Neuron (in vitro differentiated cells): ENCODE measurements at regions not wholly inside any gene's neighbourhood (a gene's known extent, or its start where the extent isn't known, plus 50 kb on each side); places are given as distances from the start of the nearest gene placed in this dataset.
"Not testable (repeated sequence)": the region's sequence is repeated elsewhere in the genome, so short reads cannot be mapped to it uniquely, and the experiment has no call there.

Experiments
- H2AFZ ChIP-seq: one replicate; pipeline ENCODE4 v1.6.1; 2013; ENCODE audit warnings: low read depth, mild to moderate bottlenecking, inconsistent platforms, low read length, moderate library complexity
- H3K27me3 ChIP-seq: one replicate; pipeline ENCODE4 v1.6.1; 2013; ENCODE audit warnings: low read length; ENCODE audit not compliant: insufficient read depth
- H3K36me3 ChIP-seq: one replicate; pipeline ENCODE4 v1.6.1; 2013; ENCODE audit warnings: low read length; ENCODE audit not compliant: insufficient read depth
- H3K4me1 ChIP-seq: one replicate; pipeline ENCODE4 v1.6.1; 2013; ENCODE audit warnings: low read length; ENCODE audit not compliant: insufficient read depth
- H3K4me3 ChIP-seq: 2 replicates; pipeline ENCODE4 v1.5.1; 2013; ENCODE audit warnings: mild to moderate bottlenecking, low read length, moderate library complexity
- H3K9me3 ChIP-seq: one replicate; pipeline ENCODE4 v1.6.1; 2013; ENCODE audit warnings: low read length

DNA sequence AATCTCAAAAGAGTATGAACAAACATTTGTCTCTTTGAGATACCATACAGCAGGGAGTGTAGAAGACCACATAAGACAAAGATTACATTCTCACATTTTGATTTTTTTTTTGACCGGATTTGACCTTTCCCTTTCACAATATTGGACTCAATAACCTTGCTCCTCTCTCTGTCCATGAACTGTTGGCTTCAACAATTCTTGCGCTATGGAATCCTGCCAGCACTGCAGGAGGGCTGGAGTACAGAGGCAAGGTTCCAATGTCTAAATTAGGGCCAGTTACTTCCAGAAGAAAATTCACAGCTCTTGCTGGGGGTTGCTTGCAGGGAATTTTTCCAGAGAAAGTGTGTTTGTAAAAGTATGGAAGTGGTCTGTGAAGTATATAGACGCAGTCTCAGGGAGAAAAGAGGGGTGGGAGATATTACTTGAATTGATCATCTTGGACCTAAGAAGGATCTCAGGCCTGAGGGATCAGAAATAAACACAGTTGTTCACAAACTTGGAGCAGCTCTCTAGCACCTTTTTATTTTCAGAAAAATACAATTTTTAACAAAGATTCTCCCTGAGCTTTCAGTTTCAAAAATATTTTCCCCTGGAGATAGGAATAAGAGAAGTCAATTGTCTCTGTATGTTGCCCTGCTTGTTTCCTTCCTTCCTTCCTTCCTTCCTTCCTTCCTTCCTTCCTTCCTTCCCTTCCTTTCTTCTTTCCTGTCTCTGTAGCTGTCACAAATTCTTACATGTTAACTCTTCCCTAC lies 765.9 kb downstream of the BCKDHB start:
- Histone ChIP-seq H3K36me3 (no peaks in the 10 kb centered on the region), H3K9me3 (no peaks in the 10 kb centered on the region), H3K27me3 (no peaks in the 10 kb centered on the region), H2AFZ (no peak overlapping the region), H3K4me3 (no peak overlapping the region), H3K4me1 (peaks cover 5% of the 10 kb centered on the region)

DNA sequence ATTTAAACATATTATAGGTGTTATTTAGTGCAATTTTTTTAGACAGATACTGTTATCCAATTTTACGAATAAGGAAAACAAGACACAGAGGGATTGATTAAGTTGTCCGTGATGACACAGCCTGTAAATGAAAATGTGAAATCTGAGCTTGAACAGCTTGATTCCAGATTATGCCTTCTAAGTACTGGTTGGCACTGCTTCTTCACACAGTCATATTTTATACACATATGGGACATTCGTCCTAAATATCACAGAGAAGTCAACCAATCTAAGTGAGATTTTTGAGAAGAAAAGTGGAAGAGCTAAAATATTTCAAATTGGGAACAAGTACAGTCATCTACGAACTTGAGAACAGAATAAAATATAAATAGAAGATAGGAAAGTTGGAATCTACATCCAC lies 756.3 kb downstream of the BCKDHB start:
- no peak overlapping the region for H2AFZ ChIP-seq

DNA sequence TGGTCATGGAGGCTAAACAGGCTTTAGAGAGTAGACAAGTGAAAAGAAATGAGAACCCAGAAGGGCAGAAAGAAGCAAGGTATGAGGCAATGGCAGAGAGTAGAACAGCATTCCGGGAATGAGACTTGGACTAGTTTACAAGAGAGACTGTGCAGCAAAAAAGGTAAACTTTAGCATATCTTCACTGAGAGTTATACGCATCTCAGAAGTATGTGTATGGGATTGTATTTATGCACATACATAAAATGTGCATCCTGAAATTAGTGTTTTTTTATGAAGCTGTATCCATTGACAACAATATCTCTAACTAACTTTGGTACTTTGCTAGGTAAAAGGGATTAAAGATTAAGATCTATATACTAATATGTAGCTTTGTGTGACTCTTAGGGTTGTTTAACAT lies 753.6 kb downstream of the BCKDHB start:
- H3K36me3 ChIP-seq = no peaks in the 10 kb centered on the region
- H3K4me1 ChIP-seq = no peaks in the 10 kb centered on the region
- no peaks in the 10 kb centered on the region for H3K9me3 ChIP-seq
- H2AFZ ChIP-seq = no peak overlapping the region
- no peak overlapping the region for H3K4me3 ChIP-seq
- no peaks in the 10 kb centered on the region for H3K27me3 ChIP-seq

More for the DNA sequence above, 756.3 kb downstream of the BCKDHB start:
- H3K27me3 ChIP-seq = no peaks in the 10 kb centered on the region
- H3K4me3 ChIP-seq = no peak overlapping the region
- H3K36me3 ChIP-seq = no peaks in the 10 kb centered on the region
- H3K9me3 ChIP-seq = no peaks in the 10 kb centered on the region
- H3K4me1 ChIP-seq = no peaks in the 10 kb centered on the region

DNA sequence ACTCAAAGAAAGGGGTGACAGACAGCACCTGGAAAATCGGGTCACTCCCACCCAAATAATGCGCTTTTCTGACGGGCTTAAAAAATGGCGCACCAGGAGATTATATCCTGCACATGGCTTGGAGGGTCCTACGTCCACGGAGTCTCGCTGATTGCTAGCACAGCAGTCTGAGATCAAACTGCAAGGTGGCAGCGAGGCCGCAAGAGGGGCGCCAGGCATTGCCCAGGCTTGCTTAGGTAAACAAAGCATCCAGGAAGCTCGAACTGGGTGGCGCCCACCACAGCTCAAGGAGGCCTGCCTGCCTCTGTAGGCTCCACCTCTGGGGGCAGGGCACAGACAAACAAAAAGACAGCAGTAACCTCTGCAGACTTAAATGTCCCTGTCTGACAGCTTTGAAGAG lies 741.5 kb downstream of the BCKDHB start:
- not testable (repeated sequence) for H3K4me3 ChIP-seq, H3K27me3 ChIP-seq, H3K36me3 ChIP-seq, H3K4me1 ChIP-seq, H2AFZ ChIP-seq, H3K9me3 ChIP-seq

DNA sequence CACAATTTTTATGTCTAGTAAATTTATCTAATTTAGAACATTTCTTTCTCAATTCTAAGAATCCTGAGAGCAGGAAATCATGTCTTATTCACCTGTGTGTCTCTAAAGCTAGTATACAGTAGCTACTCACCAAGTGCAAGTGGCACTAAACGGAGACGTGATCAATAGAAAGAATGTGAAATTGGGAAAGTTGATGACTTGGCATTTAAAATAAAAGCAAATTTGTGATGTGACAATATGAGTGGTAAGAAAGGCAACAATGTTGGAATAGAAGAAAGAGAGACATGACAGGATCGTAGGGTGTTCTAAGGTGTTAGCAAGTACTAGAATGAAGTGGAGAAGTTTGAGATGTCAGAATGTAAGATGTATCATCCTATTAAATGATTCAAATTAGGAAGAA lies 725.9 kb downstream of the BCKDHB start:
- Histone ChIP-seq H2AFZ (no peak overlapping the region), H3K27me3 (no peaks in the 10 kb centered on the region), H3K9me3 (no peaks in the 10 kb centered on the region), H3K4me3 (no peak overlapping the region), H3K4me1 (no peaks in the 10 kb centered on the region), H3K36me3 (no peaks in the 10 kb centered on the region)

DNA sequence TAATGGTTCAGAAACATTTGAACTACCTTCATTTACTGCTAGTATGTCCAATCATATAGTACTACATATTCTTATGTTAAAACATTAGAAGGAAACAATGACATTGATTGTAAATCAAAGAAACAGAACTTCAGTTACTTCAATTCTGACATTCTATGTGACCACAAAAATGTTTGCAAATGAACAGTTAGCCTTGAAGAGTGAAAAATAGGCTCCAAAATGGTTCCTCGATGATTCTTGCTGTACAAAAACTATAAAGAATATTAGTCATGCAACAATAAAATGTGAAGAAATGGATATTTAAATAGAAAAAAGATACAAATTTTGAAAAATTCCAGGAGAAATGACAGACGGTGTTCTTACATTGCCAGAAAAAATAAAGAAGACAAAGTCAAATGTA lies 686.9 kb downstream of the BCKDHB start:
- Histone ChIP-seq H3K36me3 (no peaks in the 10 kb centered on the region), H3K4me1 (no peaks in the 10 kb centered on the region), H3K4me3 (no peak overlapping the region), H3K27me3 (no peaks in the 10 kb centered on the region), H2AFZ (no peak overlapping the region), H3K9me3 (no peaks in the 10 kb centered on the region)

DNA sequence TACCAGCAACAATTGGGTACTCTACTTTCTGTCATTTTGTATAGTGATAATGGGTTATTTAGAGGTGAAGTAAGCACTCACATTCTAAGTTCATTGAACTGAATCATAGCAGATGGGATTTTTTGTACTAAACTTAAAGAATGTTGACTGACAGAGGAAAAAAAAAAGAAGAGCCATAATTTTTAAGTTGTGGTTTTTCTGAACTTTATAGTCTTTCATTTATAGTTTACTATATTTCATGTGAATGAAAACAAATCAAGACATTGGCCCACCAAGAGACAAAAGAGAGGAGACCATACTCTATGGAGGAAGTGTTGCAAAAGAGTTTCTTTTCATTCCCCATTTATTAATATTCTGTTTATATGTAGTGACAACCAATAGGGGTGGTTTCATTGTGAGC lies 685.7 kb downstream of the BCKDHB start:
- no peaks in the 10 kb centered on the region for H3K4me1 ChIP-seq
- no peak overlapping the region for H3K4me3 ChIP-seq
- H3K9me3 ChIP-seq = no peaks in the 10 kb centered on the region
- no peak overlapping the region for H2AFZ ChIP-seq
- no peaks in the 10 kb centered on the region for H3K36me3 ChIP-seq
- no peaks in the 10 kb centered on the region for H3K27me3 ChIP-seq

DNA sequence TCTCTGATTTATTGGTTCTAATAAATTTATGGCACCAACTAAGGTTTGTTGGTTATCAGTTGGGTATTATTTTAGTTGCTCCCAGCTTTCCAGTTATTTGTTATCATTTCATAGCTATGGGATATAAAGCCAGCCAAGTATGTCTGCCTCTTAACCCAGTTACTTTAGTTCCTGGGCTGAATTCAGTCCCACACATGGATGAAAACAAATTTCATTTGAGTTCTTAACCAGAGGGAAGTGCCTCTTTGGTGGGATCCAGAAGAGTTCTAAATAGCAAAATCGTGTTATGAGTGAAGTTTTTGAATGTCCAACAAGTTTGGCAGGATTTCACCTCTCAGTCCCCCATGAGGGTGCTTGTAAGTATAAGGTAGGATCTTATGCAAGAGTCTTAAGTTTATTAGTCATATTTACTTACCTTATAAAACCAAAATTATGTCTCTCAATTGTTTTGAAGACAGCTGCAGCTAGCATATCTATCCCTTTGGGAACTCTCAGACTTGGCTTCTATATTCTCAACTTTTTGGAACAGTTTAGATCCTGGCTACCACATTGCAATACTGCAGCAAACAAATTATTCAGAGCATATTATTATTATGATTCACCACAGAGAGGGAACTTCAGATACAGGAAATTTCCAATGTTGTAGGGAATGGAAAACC lies 683.6 kb downstream of the BCKDHB start:
- Histone ChIP-seq H3K4me1 (no peaks in the 10 kb centered on the region), H3K9me3 (no peaks in the 10 kb centered on the region), H3K4me3 (no peak overlapping the region), H3K36me3 (no peaks in the 10 kb centered on the region), H3K27me3 (no peaks in the 10 kb centered on the region), H2AFZ (no peak overlapping the region)

DNA sequence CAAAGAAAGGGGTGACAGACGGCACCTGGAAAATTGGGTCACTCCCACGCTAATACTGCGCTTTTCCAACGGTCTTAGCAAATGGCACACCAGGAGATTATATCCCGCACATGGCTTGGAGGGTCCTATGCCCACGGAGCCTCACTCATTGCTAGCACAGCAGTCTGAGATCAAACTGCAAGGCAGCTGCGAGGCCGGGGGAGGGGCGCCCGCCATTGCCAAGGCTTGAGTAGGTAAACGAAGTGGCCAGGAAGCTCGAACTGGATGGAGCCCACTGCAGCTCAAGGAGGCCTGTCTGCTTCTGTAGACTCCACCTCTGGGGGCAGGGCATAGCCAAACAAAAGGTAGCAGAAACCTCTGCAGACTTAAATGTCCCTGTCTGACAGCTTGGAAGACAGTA lies 676.8 kb downstream of the BCKDHB start:
- not testable (repeated sequence) for H3K27me3 ChIP-seq, H3K4me3 ChIP-seq, H3K36me3 ChIP-seq, H3K9me3 ChIP-seq, H3K4me1 ChIP-seq, H2AFZ ChIP-seq

DNA sequence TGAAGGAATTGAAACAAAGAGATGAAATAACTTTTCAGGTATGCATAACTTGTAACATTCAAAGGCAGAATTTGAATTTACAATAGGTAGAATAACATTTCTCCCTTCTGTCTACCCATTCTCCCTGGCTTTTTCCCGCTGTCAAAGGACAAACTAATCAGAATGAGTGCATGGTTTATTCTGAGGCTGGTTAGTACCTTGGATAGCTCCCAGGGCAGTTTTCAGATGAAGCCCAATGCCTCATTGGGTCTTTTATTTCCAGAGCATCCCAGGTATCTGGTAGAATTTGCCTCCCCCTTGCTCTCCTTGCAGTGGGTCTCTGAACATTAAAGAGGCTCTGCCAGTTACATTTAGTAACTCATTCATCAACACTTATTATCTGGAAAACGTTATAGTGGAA lies 665.5 kb downstream of the BCKDHB start:
- Histone ChIP-seq H3K27me3 (no peaks in the 10 kb centered on the region), H3K36me3 (no peaks in the 10 kb centered on the region), H3K9me3 (no peaks in the 10 kb centered on the region), H2AFZ (no peak overlapping the region), H3K4me1 (no peaks in the 10 kb centered on the region), H3K4me3 (no peak overlapping the region)

DNA sequence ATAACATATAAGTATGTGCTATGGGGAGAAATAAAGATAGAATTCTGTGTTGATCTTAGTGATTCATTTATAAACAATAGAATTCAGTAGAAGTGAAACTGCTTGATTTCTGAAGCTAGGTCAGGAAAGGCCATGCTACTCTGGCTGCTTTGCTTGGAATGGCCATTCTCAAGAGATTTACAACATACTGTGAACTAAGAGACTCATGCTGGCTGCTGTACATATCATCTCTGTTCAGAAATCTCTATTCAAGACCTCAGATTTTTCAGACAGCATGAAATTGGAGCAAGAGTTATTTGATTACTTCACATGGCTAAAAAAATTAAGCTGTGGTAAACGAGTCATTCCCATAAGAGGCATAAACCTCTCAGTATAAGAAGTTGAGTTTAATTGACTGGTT lies 662.6 kb downstream of the BCKDHB start:
- no peaks in the 10 kb centered on the region for H3K27me3 ChIP-seq
- H3K36me3 ChIP-seq = no peaks in the 10 kb centered on the region
- H3K4me3 ChIP-seq = no peak overlapping the region

DNA sequence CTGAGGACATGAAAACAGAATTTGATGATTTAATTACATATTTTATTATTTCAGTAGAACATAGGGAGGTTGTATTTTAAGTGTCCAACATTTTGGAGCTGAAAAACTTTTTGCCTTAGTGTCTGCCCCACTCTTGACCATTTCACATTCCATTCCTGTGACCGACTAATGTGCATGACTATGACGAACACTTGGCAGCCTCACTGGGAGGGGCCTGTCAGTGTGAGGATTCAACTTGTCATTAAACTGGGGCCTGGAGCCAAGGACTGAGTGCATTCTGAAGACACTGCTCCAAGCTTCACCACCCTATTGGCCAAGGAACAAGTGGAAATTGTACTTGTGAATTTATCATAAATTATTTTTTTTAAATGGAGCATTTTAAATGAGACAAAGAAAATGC lies 661.3 kb downstream of the BCKDHB start:
- Histone ChIP-seq H3K9me3 (no peaks in the 10 kb centered on the region), H3K27me3 (no peaks in the 10 kb centered on the region), H3K4me3 (no peak overlapping the region), H3K36me3 (no peaks in the 10 kb centered on the region), H3K4me1 (no peaks in the 10 kb centered on the region), H2AFZ (no peak overlapping the region)

More for the DNA sequence above, 662.6 kb downstream of the BCKDHB start:
- Histone ChIP-seq H2AFZ (no peak overlapping the region), H3K9me3 (no peaks in the 10 kb centered on the region), H3K4me1 (no peaks in the 10 kb centered on the region)

DNA sequence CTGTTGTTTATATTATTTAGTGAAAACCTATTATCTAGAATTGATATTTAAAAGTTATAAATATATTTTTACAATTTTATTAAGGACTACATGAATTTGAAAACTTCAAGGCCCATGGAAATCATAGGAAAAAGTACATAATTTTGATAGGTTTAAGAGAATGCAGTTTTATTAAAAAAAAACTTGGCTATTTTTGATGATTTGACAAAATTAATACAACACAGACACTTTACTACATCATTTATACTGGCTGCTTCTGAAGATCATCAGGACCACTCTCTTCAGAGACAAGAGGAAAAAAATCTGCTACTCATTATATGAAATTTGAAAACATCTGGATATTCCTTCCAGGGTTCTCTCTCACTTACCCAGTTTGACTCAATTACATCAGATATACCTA lies 637.7 kb downstream of the BCKDHB start:
- Histone ChIP-seq H2AFZ (no peak overlapping the region), H3K36me3 (no peaks in the 10 kb centered on the region), H3K9me3 (no peaks in the 10 kb centered on the region), H3K4me3 (no peak overlapping the region), H3K4me1 (no peaks in the 10 kb centered on the region), H3K27me3 (no peaks in the 10 kb centered on the region)

DNA sequence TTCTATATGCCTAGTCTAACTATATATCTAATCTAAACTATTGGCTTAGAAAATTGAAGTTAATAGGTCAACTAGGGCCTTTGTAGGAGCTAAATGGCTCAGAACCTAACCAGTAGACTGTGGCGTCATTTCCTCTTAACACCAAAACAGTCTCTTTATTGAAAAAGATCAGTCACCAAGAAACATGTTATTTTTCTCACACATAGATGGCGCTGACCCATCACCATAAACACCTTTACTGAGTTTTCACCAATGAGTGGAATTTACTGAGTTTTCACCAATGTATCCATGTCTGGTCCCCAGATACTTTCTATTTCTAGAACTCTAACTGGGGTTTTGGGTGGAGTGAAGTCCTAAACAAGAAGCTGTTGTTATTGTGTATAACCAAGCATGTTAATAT lies 636.0 kb downstream of the BCKDHB start:
- Histone ChIP-seq H3K4me3 (no peak overlapping the region), H3K9me3 (no peaks in the 10 kb centered on the region), H2AFZ (no peak overlapping the region), H3K27me3 (no peaks in the 10 kb centered on the region), H3K36me3 (no peaks in the 10 kb centered on the region), H3K4me1 (no peaks in the 10 kb centered on the region)
